Lower lobe of right lung (tissue), 2 donors: ENCODE measurements at regions not wholly inside any gene's neighbourhood (a gene's known extent, or its start where the extent isn't known, plus 50 kb on each side); places are given as distances from the start of the nearest gene placed in this dataset.

Experiments used
- ATAC-seq, 2 donors: fragments of 200-7000 bp; cut with Tn5 transposase; one replicate each; pipeline ENCODE4 v1.9.1; 2020 to 2022; ENCODE audit warnings: mild to moderate bottlenecking in 2 of 2, moderate library complexity in 2 of 2
- DNase-seq: peaks from one replicate; pipeline ENCODE4 v3.0.0-alpha.2; 2020
- H3K27ac ChIP-seq: fragments of 200-600 bp; one replicate; pipeline ENCODE4 v1.8.0; 2022
- H3K27me3 ChIP-seq: fragments of 200-600 bp; one replicate; pipeline ENCODE4 v1.8.0; 2022; ENCODE audit warnings: low read depth
- H3K36me3 ChIP-seq: fragments of 200-600 bp; one replicate; pipeline ENCODE4 v1.8.0; 2022; ENCODE audit warnings: mild to moderate bottlenecking
- H3K4me1 ChIP-seq: fragments of 200-600 bp; one replicate; pipeline ENCODE4 v1.8.0; 2022
- H3K4me3 ChIP-seq: fragments of 200-600 bp; one replicate; pipeline ENCODE4 v1.8.0; 2022; ENCODE audit warnings: mild to moderate bottlenecking
- H3K9me3 ChIP-seq: fragments of 200-600 bp; one replicate; pipeline ENCODE4 v1.8.0; 2022
- CTCF ChIP-seq: fragments of 200-600 bp; IDR thresholded peaks from one replicate; pipeline ENCODE4 v1.8.0; 2022; ENCODE audit warnings: antibody characterized with exemption, mild to moderate bottlenecking
- intact Hi-C: fragments of 100-400 bp; cut with DNase I; formaldehyde crosslinking; loops from one replicate; pipeline ENCODE4 v1.11.0; 2022
- donor health status: DM: no; HTN: yes; CAD: no; lungs with severe emphysema.

GRCh38 chr21:35426897-35427296 is 377.8 kb upstream of the RUNX1 start:
- H3K27ac ChIP-seq = no peak overlapping the region
- TF ChIP-seq CTCF = no peak
- H3K4me1 ChIP-seq = peaks cover 16% of the 10 kb centered on the region
- ATAC-seq (no peak), DNase-seq (no peak)
- intact Hi-C loops = no loop called here
- peaks cover 9% of the 10 kb centered on the region for H3K9me3 ChIP-seq
- no peaks in the 10 kb centered on the region for H3K27me3 ChIP-seq
- no peak overlapping the region for H3K4me3 ChIP-seq
- no peaks in the 10 kb centered on the region for H3K36me3 ChIP-seq

DNA sequence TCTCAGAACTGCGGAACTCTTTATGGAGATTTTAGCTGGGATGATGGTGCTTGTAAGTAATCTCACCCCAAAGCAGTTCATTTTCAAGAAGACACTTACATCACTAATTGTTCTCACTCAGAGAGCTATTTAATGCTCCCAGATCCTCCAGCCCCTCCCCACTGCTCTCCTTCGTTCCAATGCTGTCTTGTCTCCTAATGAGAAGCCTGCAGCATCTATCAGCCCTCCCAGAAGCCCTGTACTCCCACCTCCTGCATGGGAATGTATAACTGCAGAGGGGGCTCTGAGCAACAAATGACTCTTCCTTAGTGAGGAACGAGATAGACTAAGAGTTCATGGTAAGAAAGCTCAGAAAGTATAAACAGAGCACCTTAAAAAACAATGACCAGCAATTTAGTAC is 377.4 kb upstream of the RUNX1 start:
- DNase-seq (no peak), ATAC-seq (no peak)
- H3K4me3 ChIP-seq = no peak overlapping the region
- H3K4me1 ChIP-seq = peaks cover 16% of the 10 kb centered on the region
- peaks cover 8% of the 10 kb centered on the region for H3K9me3 ChIP-seq
- no peak overlapping the region for H3K27ac ChIP-seq
- no peaks in the 10 kb centered on the region for H3K36me3 ChIP-seq
- TF ChIP-seq CTCF = no peak
- intact Hi-C loops = no loop called here
- H3K27me3 ChIP-seq = no peaks in the 10 kb centered on the region

- ATAC-seq = no peak
- Histone ChIP-seq H3K27ac (no peak overlapping the region), H3K27me3 (no peaks in the 10 kb centered on the region), H3K36me3 (no peaks in the 10 kb centered on the region), H3K4me1 (peaks cover 16% of the 10 kb centered on the region), H3K4me3 (no peak overlapping the region), H3K9me3 (peaks cover 8% of the 10 kb centered on the region)
- TF ChIP-seq CTCF = no peak
- intact Hi-C loops = no loop called here
- no peak for DNase-seq
Measured at GRCh38 chr21:35424122-35424521, 375.0 kb upstream of the RUNX1 start.

DNA sequence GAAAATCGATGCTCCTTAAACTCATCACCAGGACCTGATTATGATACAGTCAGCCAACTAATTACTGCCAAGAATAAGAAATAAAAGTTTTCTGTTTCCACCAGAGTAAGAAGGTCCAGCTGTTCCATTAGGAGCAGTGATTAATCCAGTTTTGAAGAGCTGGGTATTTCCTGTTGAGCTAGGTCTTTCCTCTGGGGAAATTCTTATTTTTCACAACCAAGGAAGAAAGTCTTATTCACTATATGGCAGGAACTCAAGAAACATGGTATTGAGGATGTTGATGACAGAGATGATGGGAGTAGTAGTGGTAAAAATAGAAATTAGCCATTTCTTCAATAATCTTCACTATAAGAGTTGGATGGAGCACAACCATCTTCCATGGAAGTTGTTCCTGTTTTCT is 374.6 kb upstream of the RUNX1 start:
- Histone ChIP-seq H3K27me3 (no peaks in the 10 kb centered on the region), H3K4me3 (no peak overlapping the region), H3K4me1 (peaks cover 13% of the 10 kb centered on the region), H3K36me3 (no peaks in the 10 kb centered on the region), H3K27ac (no peak overlapping the region), H3K9me3 (peaks cover 8% of the 10 kb centered on the region)
- no peak for ATAC-seq
- intact Hi-C loops = no loop called here
- TF ChIP-seq CTCF = no peak
- DNase-seq = no peak

- no peaks in the 10 kb centered on the region for H3K4me1 ChIP-seq
- H3K36me3 ChIP-seq = no peaks in the 10 kb centered on the region
- intact Hi-C loops = no loop called here
- H3K4me3 ChIP-seq = no peak overlapping the region
- no peak for DNase-seq
- H3K27ac ChIP-seq = no peak overlapping the region
- ATAC-seq = no peak
- H3K9me3 ChIP-seq = peaks cover 8% of the 10 kb centered on the region
- H3K27me3 ChIP-seq = no peaks in the 10 kb centered on the region
- no peak for TF ChIP-seq CTCF
Measured at GRCh38 chr21:35422011-35422410, 372.9 kb upstream of the RUNX1 start.

DNA sequence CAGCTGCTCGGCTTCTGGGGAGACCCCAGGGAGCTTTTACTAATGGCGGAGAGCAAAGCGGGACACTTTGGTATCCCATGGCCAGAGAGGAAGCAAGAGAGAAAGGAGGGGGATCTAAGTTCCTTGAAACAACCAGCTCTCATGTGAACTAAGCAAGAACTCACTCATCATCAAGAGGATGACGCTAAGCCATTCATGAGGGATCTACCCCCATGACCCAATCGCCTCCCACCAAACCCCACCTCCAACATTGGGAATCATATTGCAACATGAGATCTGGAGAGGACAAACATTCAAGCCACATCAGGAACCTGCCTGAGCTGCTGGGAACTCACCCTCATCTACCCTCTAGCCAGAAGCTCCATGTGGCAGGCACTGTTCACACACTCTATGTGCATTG is 372.1 kb upstream of the RUNX1 start:
- no peak overlapping the region for H3K4me3 ChIP-seq
- H3K27ac ChIP-seq = no peak overlapping the region
- no peak for TF ChIP-seq CTCF
- no peaks in the 10 kb centered on the region for H3K4me1 ChIP-seq
- no peaks in the 10 kb centered on the region for H3K27me3 ChIP-seq
- H3K36me3 ChIP-seq = no peaks in the 10 kb centered on the region
- ATAC-seq (no peak), DNase-seq (no peak)
- peaks cover 8% of the 10 kb centered on the region for H3K9me3 ChIP-seq
- intact Hi-C loops = no loop called here
